Type B pancreatic cell (in vitro differentiated cells): ENCODE measurements at regions not wholly inside any gene's neighbourhood (a gene's known extent, or its start where the extent isn't known, plus 50 kb on each side); places are given as distances from the start of the nearest gene placed in this dataset.

Experiments used
- DNase-seq: peaks from one replicate; pipeline ENCODE4 v3.0.0; 2021; ENCODE audit warnings: mixed read lengths; ENCODE audit not compliant: unreplicated experiment; ENCODE audit errors: extremely low spot score
- H3K27ac Mint-ChIP-seq: 2 replicates; pipeline ENCODE4 v1.8.0; 2021; ENCODE audit warnings: mild to moderate bottlenecking, mixed read lengths
- H3K27me3 Mint-ChIP-seq: 2 replicates; pipeline ENCODE4 v1.8.0; 2021; ENCODE audit warnings: mixed read lengths
- H3K36me3 Mint-ChIP-seq: 2 replicates; pipeline ENCODE4 v1.8.0; 2021; ENCODE audit warnings: mixed read lengths
- H3K4me1 Mint-ChIP-seq: one replicate; pipeline ENCODE4 v1.8.0; 2021; ENCODE audit warnings: mixed read lengths; ENCODE audit not compliant: unreplicated experiment
- H3K4me3 Mint-ChIP-seq: 2 replicates; pipeline ENCODE4 v1.8.0; 2021; ENCODE audit warnings: mild to moderate bottlenecking, mixed read lengths
- H3K9me3 Mint-ChIP-seq: 2 replicates; pipeline ENCODE4 v1.8.0; 2021; ENCODE audit warnings: mixed read lengths
- TF ChIP-seq, protein P1 (sequence below): fragments of 200-600 bp; sonication (generic); conservative IDR thresholded peaks from 2 replicates; pipeline ENCODE4 v1.5.0; 2021; ENCODE audit warnings: antibody characterized with exemption, mild to moderate bottlenecking

- Mint-ChIP-seq H3K36me3 (no peaks in the 10 kb centered on the region), H3K9me3 (no peaks in the 10 kb centered on the region), H3K4me3 (no peak overlapping the region), H3K27ac (no peak overlapping the region), H3K4me1 (no peaks in the 10 kb centered on the region), H3K27me3 (no peaks in the 10 kb centered on the region)
- TF ChIP-seq, protein P1, sequence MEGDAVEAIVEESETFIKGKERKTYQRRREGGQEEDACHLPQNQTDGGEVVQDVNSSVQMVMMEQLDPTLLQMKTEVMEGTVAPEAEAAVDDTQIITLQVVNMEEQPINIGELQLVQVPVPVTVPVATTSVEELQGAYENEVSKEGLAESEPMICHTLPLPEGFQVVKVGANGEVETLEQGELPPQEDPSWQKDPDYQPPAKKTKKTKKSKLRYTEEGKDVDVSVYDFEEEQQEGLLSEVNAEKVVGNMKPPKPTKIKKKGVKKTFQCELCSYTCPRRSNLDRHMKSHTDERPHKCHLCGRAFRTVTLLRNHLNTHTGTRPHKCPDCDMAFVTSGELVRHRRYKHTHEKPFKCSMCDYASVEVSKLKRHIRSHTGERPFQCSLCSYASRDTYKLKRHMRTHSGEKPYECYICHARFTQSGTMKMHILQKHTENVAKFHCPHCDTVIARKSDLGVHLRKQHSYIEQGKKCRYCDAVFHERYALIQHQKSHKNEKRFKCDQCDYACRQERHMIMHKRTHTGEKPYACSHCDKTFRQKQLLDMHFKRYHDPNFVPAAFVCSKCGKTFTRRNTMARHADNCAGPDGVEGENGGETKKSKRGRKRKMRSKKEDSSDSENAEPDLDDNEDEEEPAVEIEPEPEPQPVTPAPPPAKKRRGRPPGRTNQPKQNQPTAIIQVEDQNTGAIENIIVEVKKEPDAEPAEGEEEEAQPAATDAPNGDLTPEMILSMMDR: no peak
- no peak for DNase-seq
These were observed 187.1 kb downstream of the KIF4B start for GRCh38 chr5:155200608-155201007.

DNA sequence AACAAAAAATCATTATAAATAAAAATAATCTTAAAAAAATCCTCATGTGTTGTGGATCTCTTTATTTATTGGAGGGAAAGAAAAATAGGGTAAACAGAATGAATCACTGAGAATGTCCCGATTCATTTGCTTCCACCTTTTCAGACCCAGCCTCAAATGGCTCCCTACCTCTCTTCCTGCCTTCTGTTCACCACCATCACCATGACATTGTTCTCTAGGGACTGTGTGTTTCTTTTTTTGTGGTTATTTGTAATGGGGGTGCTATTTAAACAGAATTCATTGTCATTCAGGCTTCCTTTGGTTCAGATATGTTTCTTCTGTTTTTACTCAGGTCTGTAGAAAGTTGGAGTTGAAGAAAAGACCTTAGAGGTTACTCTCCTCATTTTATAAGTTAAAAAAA is 198.2 kb downstream of the KIF4B start:
- TF ChIP-seq, protein P1: no peak
- Mint-ChIP-seq H3K27me3 (no peaks in the 10 kb centered on the region), H3K36me3 (no peaks in the 10 kb centered on the region), H3K9me3 (no peaks in the 10 kb centered on the region), H3K27ac (no peak overlapping the region), H3K4me3 (no peak overlapping the region), H3K4me1 (no peaks in the 10 kb centered on the region)
- DNase-seq: no peak

GRCh38 chr5:155222393-155222792 is 208.8 kb downstream of the KIF4B start:
- no peaks in the 10 kb centered on the region for H3K27me3 Mint-ChIP-seq
- DNase-seq: no peak
- peaks cover 3% of the 10 kb centered on the region for H3K9me3 Mint-ChIP-seq
- H3K36me3 Mint-ChIP-seq: no peaks in the 10 kb centered on the region
- no peak overlapping the region for H3K4me3 Mint-ChIP-seq
- H3K4me1 Mint-ChIP-seq: no peaks in the 10 kb centered on the region
- TF ChIP-seq, protein P1: no peak
- H3K27ac Mint-ChIP-seq: no peak overlapping the region

DNA sequence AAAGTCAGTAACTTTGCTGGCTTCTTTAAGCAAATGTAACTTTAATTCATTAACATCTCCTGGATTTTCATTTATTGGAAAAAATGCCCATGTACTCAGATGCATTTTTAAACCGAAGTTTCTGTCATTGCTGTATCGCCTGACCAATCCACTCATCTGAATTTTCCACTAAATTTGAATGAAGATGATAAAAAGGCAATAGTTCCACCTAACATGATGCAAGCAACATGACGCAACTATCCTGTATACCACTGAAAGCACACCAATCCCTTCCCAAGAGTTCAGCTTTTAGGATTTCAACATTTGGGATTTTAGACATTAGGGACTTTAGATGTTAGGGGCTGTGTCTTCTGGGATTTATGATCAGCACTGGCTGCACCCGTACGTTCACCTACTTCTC is 215.6 kb downstream of the KIF4B start:
- Mint-ChIP-seq H3K27ac (no peak overlapping the region), H3K36me3 (no peaks in the 10 kb centered on the region), H3K4me3 (no peak overlapping the region), H3K4me1 (no peaks in the 10 kb centered on the region), H3K27me3 (no peaks in the 10 kb centered on the region), H3K9me3 (peaks cover 3% of the 10 kb centered on the region)
- TF ChIP-seq, protein P1: no peak
- no peak for DNase-seq

DNA sequence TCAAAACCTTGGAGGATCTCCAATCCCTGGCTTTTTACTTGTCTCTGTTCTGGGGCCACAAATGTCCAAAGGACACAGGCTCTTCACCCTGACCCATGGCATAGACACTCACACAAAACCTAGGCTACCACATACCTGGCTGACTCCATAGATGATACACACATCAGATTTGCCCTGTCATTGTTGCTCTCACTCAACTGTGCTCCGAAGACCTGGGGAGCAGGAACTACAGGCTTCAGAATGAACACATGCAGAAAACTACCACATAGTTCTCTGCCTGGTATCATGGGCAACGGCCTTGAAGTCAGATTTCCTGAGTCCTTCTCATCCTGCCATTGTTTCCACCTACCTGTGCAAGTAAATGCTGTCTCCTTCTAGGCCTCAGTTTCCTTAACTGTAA is 226.2 kb downstream of the KIF4B start:
- peaks cover 15% of the 10 kb centered on the region for H3K9me3 Mint-ChIP-seq
- no peak overlapping the region for H3K27ac Mint-ChIP-seq
- TF ChIP-seq, protein P1: no peak
- H3K4me1 Mint-ChIP-seq: no peaks in the 10 kb centered on the region
- no peaks in the 10 kb centered on the region for H3K27me3 Mint-ChIP-seq
- DNase-seq: no peak
- H3K36me3 Mint-ChIP-seq: peaks cover 3% of the 10 kb centered on the region
- no peak overlapping the region for H3K4me3 Mint-ChIP-seq

GRCh38 chr5:155250596-155250995 is 237.0 kb downstream of the KIF4B start:
- no peak for DNase-seq
- H3K4me3 Mint-ChIP-seq: no peak overlapping the region
- H3K36me3 Mint-ChIP-seq: no peaks in the 10 kb centered on the region
- no peak overlapping the region for H3K27ac Mint-ChIP-seq
- TF ChIP-seq, protein P1: no peak
- H3K9me3 Mint-ChIP-seq: no peaks in the 10 kb centered on the region
- no peaks in the 10 kb centered on the region for H3K4me1 Mint-ChIP-seq
- H3K27me3 Mint-ChIP-seq: no peaks in the 10 kb centered on the region
